ENCODE measurements at regions not wholly inside any gene's neighbourhood (a gene's known extent, or its start where the extent isn't known, plus 50 kb on each side); places are given as distances from the start of the nearest gene placed in this dataset.

DNA sequence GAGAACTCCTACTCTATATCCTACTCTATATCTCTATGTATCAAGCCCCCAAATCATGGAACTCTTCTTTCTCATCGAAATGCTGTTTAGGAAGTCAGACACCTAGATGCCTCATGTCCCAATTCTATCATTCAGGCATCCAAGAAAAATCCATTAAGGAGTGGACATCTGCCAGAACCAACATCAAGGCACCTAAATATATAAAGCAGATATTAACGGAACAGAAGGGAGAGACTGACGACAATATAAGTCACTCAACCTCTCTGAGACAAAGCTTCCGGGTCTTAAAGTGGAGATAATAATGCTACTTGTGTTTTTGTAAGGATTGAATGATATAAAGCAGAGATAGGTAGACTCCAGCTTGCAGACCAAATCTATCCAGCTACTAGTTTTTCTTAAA, 241.5 kb downstream of the NFATC2 start:
- no peak overlapping the region for H3K4me3 ChIP-seq (ENCODE audit: low read length)
- DNase-seq = no peak
- no peaks in the 10 kb centered on the region for H3K27me3 ChIP-seq (ENCODE audit: low read length)
- no peak overlapping the region for H3K4me2 ChIP-seq (ENCODE audit: low read depth, low read length, poor library complexity, severe bottlenecking)
- no peak overlapping the region for H3K27ac ChIP-seq (ENCODE audit: low read length)
- H2AFZ ChIP-seq (ENCODE audit: low read length) = no peak overlapping the region
- H3K36me3 ChIP-seq (ENCODE audit: insufficient read depth, low read length) = no peaks in the 10 kb centered on the region
- no peak overlapping the region for H3K9ac ChIP-seq (ENCODE audit: low read length)
- H3K4me1 ChIP-seq (ENCODE audit: low read length) = no peaks in the 10 kb centered on the region
- H3K79me2 ChIP-seq (ENCODE audit: low read length) = no peaks in the 10 kb centered on the region
- no peaks in the 10 kb centered on the region for H3K9me3 ChIP-seq (ENCODE audit: low read length)
- H4K20me1 ChIP-seq (ENCODE audit: insufficient read depth, low read depth, low read length) = no peaks in the 10 kb centered on the region
- no peaks in the 10 kb centered on the region for H3K9me2 ChIP-seq (replicated peaks; ENCODE audit: insufficient read depth, low read length)

GRCh38 chr20:51300104-51300503, 242.4 kb downstream of the NFATC2 start:
- Histone ChIP-seq H3K27ac (ENCODE audit: low read length) (no peak overlapping the region), H3K27me3 (ENCODE audit: low read length) (no peaks in the 10 kb centered on the region), H3K4me2 (ENCODE audit: low read depth, low read length, poor library complexity, severe bottlenecking) (no peak overlapping the region), H3K36me3 (ENCODE audit: insufficient read depth, low read length) (no peaks in the 10 kb centered on the region), H4K20me1 (ENCODE audit: insufficient read depth, low read depth, low read length) (no peaks in the 10 kb centered on the region), H2AFZ (ENCODE audit: low read length) (no peak overlapping the region), H3K9ac (ENCODE audit: low read length) (no peak overlapping the region), H3K79me2 (ENCODE audit: low read length) (no peaks in the 10 kb centered on the region), H3K4me3 (ENCODE audit: low read length) (no peak overlapping the region), H3K4me1 (ENCODE audit: low read length) (no peaks in the 10 kb centered on the region), H3K9me2 (replicated peaks; ENCODE audit: insufficient read depth, low read length) (no peaks in the 10 kb centered on the region), H3K9me3 (ENCODE audit: low read length) (no peaks in the 10 kb centered on the region)
- DNase-seq = no peak

- Histone ChIP-seq H3K4me2 (ENCODE audit: low read depth, low read length, poor library complexity, severe bottlenecking) (no peak overlapping the region), H3K9ac (ENCODE audit: low read length) (no peak overlapping the region), H4K20me1 (ENCODE audit: insufficient read depth, low read depth, low read length) (no peaks in the 10 kb centered on the region), H3K4me1 (ENCODE audit: low read length) (no peaks in the 10 kb centered on the region), H3K79me2 (ENCODE audit: low read length) (no peaks in the 10 kb centered on the region), H3K9me3 (ENCODE audit: low read length) (no peaks in the 10 kb centered on the region), H3K27ac (ENCODE audit: low read length) (no peak overlapping the region), H3K36me3 (ENCODE audit: insufficient read depth, low read length) (no peaks in the 10 kb centered on the region), H3K27me3 (ENCODE audit: low read length) (no peaks in the 10 kb centered on the region), H3K9me2 (replicated peaks; ENCODE audit: insufficient read depth, low read length) (no peaks in the 10 kb centered on the region), H3K4me3 (ENCODE audit: low read length) (no peak overlapping the region), H2AFZ (ENCODE audit: low read length) (no peak overlapping the region)
- no peak for DNase-seq
Measured at GRCh38 chr20:51299413-51299812, 243.1 kb downstream of the NFATC2 start.

- Histone ChIP-seq H3K4me3 (ENCODE audit: low read length) (no peak overlapping the region), H3K79me2 (ENCODE audit: low read length) (no peaks in the 10 kb centered on the region), H3K4me1 (ENCODE audit: low read length) (no peaks in the 10 kb centered on the region), H3K4me2 (ENCODE audit: low read depth, low read length, poor library complexity, severe bottlenecking) (no peak overlapping the region), H2AFZ (ENCODE audit: low read length) (no peak overlapping the region), H3K9me2 (replicated peaks; ENCODE audit: insufficient read depth, low read length) (no peaks in the 10 kb centered on the region), H3K36me3 (ENCODE audit: insufficient read depth, low read length) (no peaks in the 10 kb centered on the region), H3K9me3 (ENCODE audit: low read length) (no peaks in the 10 kb centered on the region), H4K20me1 (ENCODE audit: insufficient read depth, low read depth, low read length) (no peaks in the 10 kb centered on the region), H3K27me3 (ENCODE audit: low read length) (no peaks in the 10 kb centered on the region), H3K9ac (ENCODE audit: low read length) (no peak overlapping the region), H3K27ac (ENCODE audit: low read length) (no peak overlapping the region)
- DNase-seq = no peak
Measured at GRCh38 chr20:51298141-51298749, 244.3 kb downstream of the NFATC2 start.

- H3K27me3 ChIP-seq (ENCODE audit: low read length) = peaks cover 3% of the 10 kb centered on the region; the same call in 1 of the 2 replicates
- no peaks in the 10 kb centered on the region for H3K9me2 ChIP-seq (replicated peaks; ENCODE audit: insufficient read depth, low read length)
- H2AFZ ChIP-seq (ENCODE audit: low read length) = no peak overlapping the region
- no peaks in the 10 kb centered on the region for H4K20me1 ChIP-seq (ENCODE audit: insufficient read depth, low read depth, low read length)
- H3K9me3 ChIP-seq (ENCODE audit: low read length) = no peaks in the 10 kb centered on the region
- no peaks in the 10 kb centered on the region for H3K36me3 ChIP-seq (ENCODE audit: insufficient read depth, low read length)
- no peak overlapping the region for H3K27ac ChIP-seq (ENCODE audit: low read length)
- peaks cover 9% of the 10 kb centered on the region for H3K4me1 ChIP-seq (ENCODE audit: low read length)
- no peak for DNase-seq
- H3K4me2 ChIP-seq (ENCODE audit: low read depth, low read length, poor library complexity, severe bottlenecking) = no peak overlapping the region
- H3K79me2 ChIP-seq (ENCODE audit: low read length) = no peaks in the 10 kb centered on the region
- H3K4me3 ChIP-seq (ENCODE audit: low read length) = no peak overlapping the region
- no peak overlapping the region for H3K9ac ChIP-seq (ENCODE audit: low read length)
Measured at GRCh38 chr20:51287628-51288413, 254.7 kb downstream of the NFATC2 start.

DNA sequence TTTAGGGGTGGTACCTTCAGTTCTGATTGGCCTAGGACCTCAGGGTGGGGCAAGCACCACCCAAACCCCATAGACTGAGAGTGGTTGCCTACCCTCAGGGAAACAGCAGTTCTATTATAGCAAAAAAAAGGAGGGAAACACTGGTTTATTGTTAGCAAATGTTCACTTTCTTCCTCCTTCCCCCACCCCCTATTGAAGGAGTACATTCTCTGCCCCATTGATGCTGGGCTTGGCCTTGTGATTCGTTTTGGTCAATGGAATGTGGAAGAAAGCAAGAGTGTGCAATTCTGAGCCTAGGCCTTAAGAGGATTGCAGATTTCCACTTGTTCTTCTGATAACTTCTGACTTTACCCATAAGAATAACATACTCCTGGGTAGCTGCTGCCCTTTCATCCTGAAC, 255.8 kb downstream of the NFATC2 start:
- peaks cover 3% of the 10 kb centered on the region; the same call in 1 of the 2 replicates for H3K27me3 ChIP-seq (ENCODE audit: low read length)
- no peak overlapping the region for H2AFZ ChIP-seq (ENCODE audit: low read length)
- no peaks in the 10 kb centered on the region for H3K9me2 ChIP-seq (replicated peaks; ENCODE audit: insufficient read depth, low read length)
- DNase-seq = no peak
- no peak overlapping the region for H3K4me2 ChIP-seq (ENCODE audit: low read depth, low read length, poor library complexity, severe bottlenecking)
- no peaks in the 10 kb centered on the region for H3K79me2 ChIP-seq (ENCODE audit: low read length)
- peaks cover 9% of the 10 kb centered on the region for H3K4me1 ChIP-seq (ENCODE audit: low read length)
- no peak overlapping the region for H3K9ac ChIP-seq (ENCODE audit: low read length)
- H3K27ac ChIP-seq (ENCODE audit: low read length) = no peak overlapping the region
- H3K9me3 ChIP-seq (ENCODE audit: low read length) = no peaks in the 10 kb centered on the region
- H3K36me3 ChIP-seq (ENCODE audit: insufficient read depth, low read length) = no peaks in the 10 kb centered on the region
- no peaks in the 10 kb centered on the region for H4K20me1 ChIP-seq (ENCODE audit: insufficient read depth, low read depth, low read length)
- no peak overlapping the region for H3K4me3 ChIP-seq (ENCODE audit: low read length)

GRCh38 chr20:51285684-51286083, 256.8 kb downstream of the NFATC2 start:
- Histone ChIP-seq H3K9ac (ENCODE audit: low read length) (no peak overlapping the region), H3K9me3 (ENCODE audit: low read length) (no peaks in the 10 kb centered on the region), H4K20me1 (ENCODE audit: insufficient read depth, low read depth, low read length) (no peaks in the 10 kb centered on the region), H3K4me2 (ENCODE audit: low read depth, low read length, poor library complexity, severe bottlenecking) (no peak overlapping the region), H3K36me3 (ENCODE audit: insufficient read depth, low read length) (no peaks in the 10 kb centered on the region), H3K79me2 (ENCODE audit: low read length) (no peaks in the 10 kb centered on the region), H3K9me2 (replicated peaks; ENCODE audit: insufficient read depth, low read length) (no peaks in the 10 kb centered on the region), H3K4me1 (ENCODE audit: low read length) (peaks cover 9% of the 10 kb centered on the region), H3K27me3 (ENCODE audit: low read length) (peaks cover 3% of the 10 kb centered on the region; the same call in 1 of the 2 replicates), H3K4me3 (ENCODE audit: low read length) (no peak overlapping the region), H3K27ac (ENCODE audit: low read length) (no peak overlapping the region), H2AFZ (ENCODE audit: low read length) (no peak overlapping the region)
- no peak for DNase-seq

- no peak overlapping the region for H3K4me3 ChIP-seq (ENCODE audit: low read length)
- no peaks in the 10 kb centered on the region for H3K36me3 ChIP-seq (ENCODE audit: insufficient read depth, low read length)
- H3K4me2 ChIP-seq (ENCODE audit: low read depth, low read length, poor library complexity, severe bottlenecking) = no peak overlapping the region
- H4K20me1 ChIP-seq (ENCODE audit: insufficient read depth, low read depth, low read length) = no peaks in the 10 kb centered on the region
- H3K9me2 ChIP-seq (replicated peaks; ENCODE audit: insufficient read depth, low read length) = no peaks in the 10 kb centered on the region
- H3K79me2 ChIP-seq (ENCODE audit: low read length) = no peaks in the 10 kb centered on the region
- no peaks in the 10 kb centered on the region for H3K9me3 ChIP-seq (ENCODE audit: low read length)
- peaks cover 3% of the 10 kb centered on the region; the same call in 1 of the 2 replicates for H3K27me3 ChIP-seq (ENCODE audit: low read length)
- H3K27ac ChIP-seq (ENCODE audit: low read length) = no peak overlapping the region
- H3K4me1 ChIP-seq (ENCODE audit: low read length) = peaks cover 9% of the 10 kb centered on the region
- H3K9ac ChIP-seq (ENCODE audit: low read length) = no peak overlapping the region
- DNase-seq = no peak
- H2AFZ ChIP-seq (ENCODE audit: low read length) = no peak overlapping the region
Measured at GRCh38 chr20:51284871-51285270, 257.6 kb downstream of the NFATC2 start.

Measured in Karpas-422 (cell line).